HG03439 (cell line): ENCODE measurements at regions not wholly inside any gene's neighbourhood (a gene's known extent, or its start where the extent isn't known, plus 50 kb on each side); places are given as distances from the start of the nearest gene placed in this dataset.

Experiments
- ATAC-seq: cut with Tn5 transposase; IDR thresholded peaks from one replicate; pipeline ENCODE4 v1.9.1; 2021; ENCODE audit warnings: mild to moderate bottlenecking, moderate library complexity; ENCODE audit not compliant: unreplicated experiment

DNA sequence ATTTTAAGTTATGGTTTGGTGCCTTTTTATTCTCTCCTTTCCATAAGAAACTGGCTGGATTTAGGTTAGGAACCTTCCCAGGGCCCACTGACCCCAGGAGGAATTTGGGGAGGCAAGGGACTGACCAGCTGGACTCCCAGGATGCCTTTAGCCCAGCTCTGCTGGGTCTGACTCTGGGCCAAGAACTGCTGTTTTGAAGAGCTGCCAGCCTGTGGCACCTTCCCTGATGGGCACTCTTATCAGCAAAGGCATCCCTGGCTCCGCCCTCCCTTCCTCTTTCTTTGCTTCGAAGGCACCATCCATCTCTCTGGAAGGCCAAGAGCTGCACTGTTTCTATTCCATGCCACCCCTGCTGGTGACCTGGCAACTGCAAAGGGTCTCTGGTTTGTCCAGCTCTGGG lies 174.7 kb downstream of the POU4F1 start:
- ATAC-seq, result no peak

GRCh38 chr13:78426183-78426582 lies 177.2 kb downstream of the POU4F1 start:
- ATAC-seq, result no peak

GRCh38 chr13:78420814-78421213 lies 182.5 kb downstream of the POU4F1 start:
- ATAC-seq, result peak; percentile 97

DNA sequence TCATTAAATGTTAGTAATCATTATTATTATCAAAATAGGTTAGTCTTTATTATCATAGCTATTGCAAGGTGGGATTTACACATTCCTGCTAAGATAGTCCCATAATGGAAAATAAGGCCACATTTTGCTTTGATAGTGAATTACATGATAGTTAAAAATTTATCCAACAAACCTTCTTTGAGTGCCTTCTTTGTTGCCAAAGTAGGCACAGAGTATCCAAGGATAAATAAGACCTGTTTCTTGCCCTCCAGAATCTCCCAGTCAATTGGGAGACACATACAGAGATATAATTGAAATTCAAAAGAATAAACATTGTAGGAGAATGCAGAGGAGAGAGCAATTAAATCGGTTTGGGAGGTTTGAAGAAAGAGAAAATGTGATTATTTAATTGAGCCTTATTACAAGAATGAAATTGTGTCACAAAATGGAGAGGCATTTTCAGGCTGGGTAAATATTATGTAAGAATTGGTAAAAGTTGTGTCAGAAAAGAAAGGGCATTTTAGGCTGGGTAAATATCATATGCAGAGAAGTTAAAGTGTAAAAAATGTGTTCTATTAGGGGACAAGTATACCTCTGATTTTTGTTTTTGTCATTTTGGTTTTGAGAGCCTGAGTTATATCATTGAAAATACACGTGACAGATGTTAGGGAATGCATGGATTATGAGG lies 189.3 kb downstream of the POU4F1 start:
- ATAC-seq, result no peak

DNA sequence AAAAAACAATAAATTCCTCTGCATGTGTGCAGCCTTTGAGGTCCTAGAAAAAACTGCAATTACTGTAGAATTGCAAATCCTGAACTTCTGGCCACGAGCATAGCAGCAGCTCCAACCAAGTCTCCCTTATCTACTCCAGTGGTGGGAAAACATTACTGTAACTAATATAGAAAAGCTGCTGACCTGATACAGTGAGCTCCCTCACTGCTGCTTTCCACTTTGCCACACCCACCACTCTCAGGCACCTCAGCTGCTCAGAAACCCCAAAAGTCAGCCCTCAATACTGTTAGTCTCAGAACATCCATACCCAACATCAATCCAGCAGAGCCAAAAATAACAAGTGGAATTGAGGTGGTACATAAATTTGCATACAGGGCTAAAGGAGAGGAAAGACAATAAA lies 192.5 kb downstream of the POU4F1 start:
- ATAC-seq, result no peak

- ATAC-seq, result no peak
Observed at GRCh38 chr13:78410164-78410563, 193.2 kb downstream of the POU4F1 start.

DNA sequence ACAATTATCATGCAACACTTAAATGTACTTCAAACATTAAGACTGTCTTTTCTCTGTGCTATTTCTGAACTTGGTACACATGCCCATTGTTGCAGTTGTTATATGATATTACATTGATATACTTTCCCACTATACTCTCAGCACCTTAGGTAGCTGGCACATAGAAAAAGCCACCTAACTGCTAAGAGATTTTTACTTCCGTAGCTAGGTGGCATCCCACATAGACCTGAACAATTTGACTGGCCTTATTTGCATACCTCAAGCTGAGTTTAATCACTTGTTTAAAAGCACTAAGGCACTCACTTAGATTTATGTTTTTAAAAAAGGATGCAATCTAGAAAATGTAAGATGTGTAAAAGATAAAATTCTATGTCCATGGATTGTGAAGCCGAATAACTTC lies 194.2 kb downstream of the POU4F1 start:
- peak; percentile 86 for ATAC-seq

GRCh38 chr13:78404846-78405360 lies 198.4 kb downstream of the POU4F1 start:
- ATAC-seq, result no peak

- no peak for ATAC-seq
Observed at GRCh38 chr13:78402708-78403400, 200.5 kb downstream of the POU4F1 start.

DNA sequence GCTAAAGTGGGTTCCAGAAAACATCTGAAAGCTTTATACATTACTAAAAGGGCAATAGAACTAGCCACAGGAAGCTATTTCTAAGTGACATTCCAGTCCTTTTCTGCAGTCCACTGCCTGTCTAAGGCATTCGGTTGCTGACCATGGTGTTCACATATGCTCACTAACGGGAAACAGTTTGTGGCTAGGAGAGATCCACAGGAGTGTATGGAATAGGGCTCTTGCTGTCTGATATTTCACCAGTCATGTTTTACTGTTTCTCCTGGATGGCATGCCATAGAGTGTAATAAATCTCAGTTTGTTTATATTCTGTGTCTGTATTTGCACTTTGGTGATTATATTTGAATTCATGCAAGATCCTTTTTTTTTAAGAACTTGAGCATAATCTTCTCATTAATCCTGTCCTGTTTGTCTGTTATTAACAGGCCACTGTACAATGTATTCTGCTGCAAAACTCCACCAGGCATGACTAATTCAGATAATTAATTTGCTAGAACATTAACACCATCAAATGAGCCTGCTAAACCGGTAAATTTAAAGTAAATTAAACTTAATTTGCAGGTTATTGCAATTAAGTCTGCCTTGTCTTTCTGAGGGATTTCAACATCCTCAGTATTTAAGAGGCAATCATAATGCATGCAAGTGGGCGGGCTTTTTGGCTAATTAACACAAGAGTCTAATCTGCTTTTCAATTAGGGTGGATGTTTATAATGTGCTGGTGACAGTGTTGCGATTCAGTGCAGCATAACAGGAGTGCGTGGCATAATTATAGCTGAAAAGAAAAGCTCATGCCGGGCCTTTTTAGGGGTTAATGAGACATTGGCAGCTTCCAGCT lies 201.3 kb downstream of the POU4F1 start:
- no peak for ATAC-seq

DNA sequence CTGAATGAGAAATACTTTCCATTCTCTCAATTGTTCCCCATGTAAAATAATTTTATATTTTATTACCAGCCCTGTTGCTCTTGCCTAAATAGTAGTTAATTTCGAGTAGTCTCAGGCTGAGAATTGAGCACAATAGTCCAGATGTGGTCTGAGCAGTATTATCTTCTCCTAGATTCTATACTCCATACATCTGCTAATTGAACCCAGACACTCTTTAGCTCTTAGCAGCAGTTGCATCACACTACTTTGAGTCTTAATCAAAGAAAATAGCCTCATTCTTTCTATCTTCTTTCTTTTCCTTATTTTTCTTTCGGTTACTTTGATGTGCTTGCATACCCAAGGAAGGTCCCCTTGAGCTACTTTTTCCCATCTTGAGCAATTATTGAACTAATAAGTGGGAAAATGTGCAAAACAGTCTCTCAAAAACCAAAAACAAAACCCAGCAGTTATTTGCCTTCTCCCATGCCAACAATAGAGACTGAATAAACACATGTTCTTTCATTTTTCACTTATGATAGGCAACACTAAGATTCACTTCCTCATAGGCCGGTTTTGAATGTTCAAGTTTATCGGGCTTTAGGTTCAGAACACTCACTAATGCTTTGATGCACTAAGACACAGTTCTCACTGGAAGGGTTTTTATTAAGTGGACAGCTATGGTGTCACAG lies 204.5 kb downstream of the POU4F1 start:
- ATAC-seq, result peak; percentile 95

DNA sequence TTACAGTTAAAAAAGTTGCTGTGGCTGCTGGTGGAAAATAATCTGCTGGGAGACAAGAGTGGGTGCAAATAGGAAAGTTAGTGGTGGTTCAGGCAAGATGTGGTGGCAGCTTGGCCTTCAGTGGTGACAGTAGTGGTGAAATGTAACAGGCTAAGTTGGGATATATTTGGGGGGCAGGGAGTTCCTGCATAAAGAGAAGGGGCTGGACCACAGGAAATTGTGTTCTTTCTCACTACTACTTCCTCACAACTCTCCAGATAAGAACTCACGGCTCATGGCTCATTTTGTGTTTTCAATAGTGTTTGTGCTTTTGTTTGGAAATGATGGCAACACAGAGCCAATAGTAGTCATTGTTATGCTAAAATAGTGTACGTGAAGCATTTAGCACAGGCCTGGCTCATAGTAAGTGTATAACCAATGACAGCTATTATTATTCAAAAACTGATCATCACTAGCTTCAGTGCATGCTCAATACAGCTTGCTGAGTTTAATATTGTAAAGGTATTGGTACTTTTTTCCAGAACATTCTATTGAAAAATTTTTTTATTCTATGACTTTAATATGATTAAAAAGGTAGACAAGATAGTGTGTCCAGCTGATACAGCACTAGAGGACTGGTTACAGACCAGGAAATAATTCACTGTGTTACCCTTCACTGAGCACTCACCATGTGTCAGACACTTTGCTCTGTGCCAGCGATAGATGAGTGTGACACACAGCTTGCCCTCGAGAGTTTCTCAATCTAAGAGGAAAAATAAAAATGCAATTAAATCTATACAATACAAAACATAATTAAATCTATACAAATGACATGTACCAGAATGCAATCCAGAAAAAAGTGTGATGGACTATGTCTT lies 209.8 kb downstream of the POU4F1 start:
- ATAC-seq, result no peak

DNA sequence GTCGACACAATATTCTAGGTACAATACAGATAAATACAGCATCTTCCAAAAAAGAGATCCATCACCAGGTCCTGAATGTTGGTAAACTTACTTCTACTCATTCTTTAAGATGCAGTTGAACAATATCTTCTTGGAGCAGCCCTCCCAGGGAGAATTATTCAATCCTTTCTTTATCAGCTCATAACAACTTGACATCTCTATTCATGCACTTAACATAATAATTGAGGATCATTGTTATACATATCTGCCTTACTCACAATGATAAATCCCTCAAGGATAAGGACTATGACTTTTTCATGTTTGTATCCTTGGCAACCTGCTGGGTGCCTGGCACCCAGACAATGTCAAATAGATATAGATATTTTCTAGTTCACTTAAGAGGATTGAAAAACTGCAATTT lies 219.5 kb downstream of the POU4F1 start:
- no peak for ATAC-seq

DNA sequence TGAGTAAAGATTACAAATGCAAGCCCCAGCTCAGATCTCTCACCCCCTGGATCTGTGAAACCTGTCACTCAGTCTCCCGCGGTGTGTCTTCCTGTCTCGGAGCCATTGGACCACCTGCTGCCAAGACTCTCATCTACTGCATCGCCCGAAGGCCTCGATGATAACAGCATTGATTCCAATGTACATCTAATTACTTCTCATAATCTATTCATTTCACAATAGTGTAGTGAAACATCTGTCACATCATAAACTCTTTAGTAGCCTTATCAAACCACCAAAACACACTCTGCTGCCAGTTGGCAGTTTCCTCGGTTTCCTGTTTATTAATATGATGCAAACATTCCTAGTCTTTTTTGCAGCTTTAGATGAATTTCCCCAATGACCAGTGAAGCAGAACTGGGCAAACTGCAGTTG lies 220.3 kb downstream of the POU4F1 start:
- ATAC-seq, result no peak

GRCh38 chr13:78382491-78382890 lies 220.9 kb downstream of the POU4F1 start:
- ATAC-seq, result no peak

- ATAC-seq, result no peak
Observed at GRCh38 chr13:78376822-78377221, 226.5 kb downstream of the POU4F1 start.

DNA sequence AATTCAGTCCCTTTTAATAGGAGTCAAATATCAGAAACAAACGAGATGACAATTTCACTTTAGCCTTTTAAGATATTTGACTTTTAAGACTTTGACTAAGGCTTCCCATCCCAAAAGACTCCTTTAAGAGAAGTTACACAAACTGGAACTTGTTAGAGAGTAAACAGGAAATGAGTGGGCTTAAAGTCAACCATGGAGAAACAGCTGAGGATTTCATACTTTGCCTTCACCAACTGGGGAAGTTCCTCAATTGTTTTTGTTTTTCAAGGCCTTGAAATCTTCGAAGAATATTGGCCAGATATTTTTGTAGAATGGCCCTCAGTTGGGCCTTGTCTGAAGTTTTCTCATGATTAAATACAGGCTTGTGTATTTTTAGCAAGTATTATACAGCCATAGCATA lies 227.3 kb downstream of the POU4F1 start:
- ATAC-seq, result no peak

DNA sequence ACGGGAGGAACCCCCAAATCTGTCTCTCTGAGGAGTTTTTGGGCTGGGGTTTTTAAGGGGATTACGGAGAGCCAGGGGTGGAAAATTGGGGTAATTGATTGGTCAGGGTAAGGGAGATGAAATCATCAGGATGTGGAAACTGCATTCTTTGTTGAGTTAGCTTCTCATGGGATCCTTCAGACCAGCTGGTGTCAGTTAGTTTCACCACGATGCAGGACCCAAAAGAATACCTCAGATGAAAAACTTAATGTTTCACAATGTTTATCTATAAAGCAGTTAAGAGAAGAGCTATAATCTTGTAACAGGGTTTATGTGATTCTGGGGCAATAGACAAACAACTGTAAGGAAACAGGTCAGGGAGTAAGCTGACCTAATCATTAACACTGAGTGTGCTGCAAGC lies 230.8 kb downstream of the POU4F1 start:
- ATAC-seq, result no peak

- no peak for ATAC-seq
Observed at GRCh38 chr13:78370231-78370630, 233.1 kb downstream of the POU4F1 start.

- ATAC-seq, result no peak
Observed at GRCh38 chr13:78364711-78365110, 238.6 kb downstream of the POU4F1 start.
